ENCODE measurements at regions not wholly inside any gene's neighbourhood (a gene's known extent, or its start where the extent isn't known, plus 50 kb on each side); places are given as distances from the start of the nearest gene placed in this dataset.

DNA sequence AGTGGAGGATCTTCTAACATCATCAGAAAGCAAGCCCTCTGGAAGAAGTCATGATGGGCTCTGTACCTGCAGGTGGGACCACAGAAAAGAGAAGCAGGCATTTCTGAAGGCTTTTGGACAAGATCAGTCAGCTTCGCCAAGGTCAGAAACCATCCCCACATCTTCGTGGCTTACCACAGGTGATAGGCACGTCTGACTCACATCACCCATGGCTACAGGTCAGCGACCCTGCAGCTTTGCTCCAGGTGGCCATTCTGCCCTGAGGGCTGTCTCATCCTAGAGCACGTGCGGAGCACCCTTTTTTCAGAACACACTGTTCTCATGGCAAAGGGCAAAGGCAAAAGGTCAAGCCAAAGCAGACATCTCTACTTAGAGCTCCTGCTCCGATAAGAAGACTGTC, 518.9 kb upstream of the ADARB2 start (continued):
- TF ChIP-seq ZNF462 (CRISPR knock-in tag; IDR thresholded peaks at IDR 0.05) (no peak), ZNF114 (CRISPR knock-in tag; IDR thresholded peaks at IDR 0.05) (no peak), NANOG (IDR thresholded peaks at IDR 0.05; ENCODE audit: borderline replicate concordance) (no peak), EZH2phosphoT487 (IDR thresholded peaks at IDR 0.05; ENCODE audit: unreplicated experiment) (no peak), POLR2AphosphoS5 (IDR thresholded peaks at IDR 0.05; ENCODE audit: low read depth) (no peak)
- TF ChIP-seq, protein P1, sequence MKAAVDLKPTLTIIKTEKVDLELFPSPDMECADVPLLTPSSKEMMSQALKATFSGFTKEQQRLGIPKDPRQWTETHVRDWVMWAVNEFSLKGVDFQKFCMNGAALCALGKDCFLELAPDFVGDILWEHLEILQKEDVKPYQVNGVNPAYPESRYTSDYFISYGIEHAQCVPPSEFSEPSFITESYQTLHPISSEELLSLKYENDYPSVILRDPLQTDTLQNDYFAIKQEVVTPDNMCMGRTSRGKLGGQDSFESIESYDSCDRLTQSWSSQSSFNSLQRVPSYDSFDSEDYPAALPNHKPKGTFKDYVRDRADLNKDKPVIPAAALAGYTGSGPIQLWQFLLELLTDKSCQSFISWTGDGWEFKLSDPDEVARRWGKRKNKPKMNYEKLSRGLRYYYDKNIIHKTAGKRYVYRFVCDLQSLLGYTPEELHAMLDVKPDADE (IDR thresholded peaks at IDR 0.05) = no peak

- no peaks in the 10 kb centered on the region for H3K36me3 Mint-ChIP-seq (ENCODE audit: low read depth)
- H3F3A ChIP-seq (replicated peaks; ENCODE audit: low read depth) = no peaks in the 10 kb centered on the region
- H3K27me3 ChIP-seq (ENCODE audit: insufficient read depth) = no peaks in the 10 kb centered on the region
- no peaks in the 10 kb centered on the region for H3K4me1 ChIP-seq (ENCODE audit: insufficient read depth)
- no peak overlapping the region for H3K4me3 ChIP-seq
- H3K9me3 Mint-ChIP-seq = 0 out of 3 replicates have a peak, but pooled peaks cover 2% of the 10 kb centered on the region
- no peaks in the 10 kb centered on the region for H3K4me1 Mint-ChIP-seq
- ATAC-seq (no peak), DNase-seq (ENCODE audit: low spot score) (no peak)
- no peaks in the 10 kb centered on the region for H3K79me2 ChIP-seq (replicated peaks; ENCODE audit: insufficient read depth)
- H3K4me3 Mint-ChIP-seq = no peak overlapping the region
- H3K27ac Mint-ChIP-seq = no peak overlapping the region
- no peak overlapping the region for H2AFZ ChIP-seq
- H3K9me2 ChIP-seq (ENCODE audit: insufficient read depth) = no peaks in the 10 kb centered on the region
- no peak overlapping the region for H3K27ac ChIP-seq (ENCODE audit: low read depth)
- H3K4me2 ChIP-seq = no peak overlapping the region
- peaks cover 1% of the 10 kb centered on the region for H3K27me3 Mint-ChIP-seq (ENCODE audit: insufficient read depth, low read depth, poor library complexity)
- H4K20me1 ChIP-seq (replicated peaks; ENCODE audit: insufficient read depth) = no peaks in the 10 kb centered on the region
- TF ChIP-seq, protein P1 (IDR thresholded peaks at IDR 0.05) = no peak
- TF ChIP-seq POLR2AphosphoS5 (IDR thresholded peaks at IDR 0.05; ENCODE audit: low read depth) = no peak
- TF ChIP-seq, protein P2, sequence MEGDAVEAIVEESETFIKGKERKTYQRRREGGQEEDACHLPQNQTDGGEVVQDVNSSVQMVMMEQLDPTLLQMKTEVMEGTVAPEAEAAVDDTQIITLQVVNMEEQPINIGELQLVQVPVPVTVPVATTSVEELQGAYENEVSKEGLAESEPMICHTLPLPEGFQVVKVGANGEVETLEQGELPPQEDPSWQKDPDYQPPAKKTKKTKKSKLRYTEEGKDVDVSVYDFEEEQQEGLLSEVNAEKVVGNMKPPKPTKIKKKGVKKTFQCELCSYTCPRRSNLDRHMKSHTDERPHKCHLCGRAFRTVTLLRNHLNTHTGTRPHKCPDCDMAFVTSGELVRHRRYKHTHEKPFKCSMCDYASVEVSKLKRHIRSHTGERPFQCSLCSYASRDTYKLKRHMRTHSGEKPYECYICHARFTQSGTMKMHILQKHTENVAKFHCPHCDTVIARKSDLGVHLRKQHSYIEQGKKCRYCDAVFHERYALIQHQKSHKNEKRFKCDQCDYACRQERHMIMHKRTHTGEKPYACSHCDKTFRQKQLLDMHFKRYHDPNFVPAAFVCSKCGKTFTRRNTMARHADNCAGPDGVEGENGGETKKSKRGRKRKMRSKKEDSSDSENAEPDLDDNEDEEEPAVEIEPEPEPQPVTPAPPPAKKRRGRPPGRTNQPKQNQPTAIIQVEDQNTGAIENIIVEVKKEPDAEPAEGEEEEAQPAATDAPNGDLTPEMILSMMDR (conservative IDR thresholded peaks at IDR 0.05; ENCODE audit: low read depth in 2 of 2) = no peak
- no peak for TF ChIP-seq ZNF331 (CRISPR knock-in tag; IDR thresholded peaks at IDR 0.05; ENCODE audit: low read depth)
- no peak for TF ChIP-seq JUNB (IDR thresholded peaks at IDR 0.05; ENCODE audit: unreplicated experiment)
- TF ChIP-seq EZH2phosphoT487 (IDR thresholded peaks at IDR 0.05; ENCODE audit: unreplicated experiment) = no peak
- TF ChIP-seq, protein P3, sequence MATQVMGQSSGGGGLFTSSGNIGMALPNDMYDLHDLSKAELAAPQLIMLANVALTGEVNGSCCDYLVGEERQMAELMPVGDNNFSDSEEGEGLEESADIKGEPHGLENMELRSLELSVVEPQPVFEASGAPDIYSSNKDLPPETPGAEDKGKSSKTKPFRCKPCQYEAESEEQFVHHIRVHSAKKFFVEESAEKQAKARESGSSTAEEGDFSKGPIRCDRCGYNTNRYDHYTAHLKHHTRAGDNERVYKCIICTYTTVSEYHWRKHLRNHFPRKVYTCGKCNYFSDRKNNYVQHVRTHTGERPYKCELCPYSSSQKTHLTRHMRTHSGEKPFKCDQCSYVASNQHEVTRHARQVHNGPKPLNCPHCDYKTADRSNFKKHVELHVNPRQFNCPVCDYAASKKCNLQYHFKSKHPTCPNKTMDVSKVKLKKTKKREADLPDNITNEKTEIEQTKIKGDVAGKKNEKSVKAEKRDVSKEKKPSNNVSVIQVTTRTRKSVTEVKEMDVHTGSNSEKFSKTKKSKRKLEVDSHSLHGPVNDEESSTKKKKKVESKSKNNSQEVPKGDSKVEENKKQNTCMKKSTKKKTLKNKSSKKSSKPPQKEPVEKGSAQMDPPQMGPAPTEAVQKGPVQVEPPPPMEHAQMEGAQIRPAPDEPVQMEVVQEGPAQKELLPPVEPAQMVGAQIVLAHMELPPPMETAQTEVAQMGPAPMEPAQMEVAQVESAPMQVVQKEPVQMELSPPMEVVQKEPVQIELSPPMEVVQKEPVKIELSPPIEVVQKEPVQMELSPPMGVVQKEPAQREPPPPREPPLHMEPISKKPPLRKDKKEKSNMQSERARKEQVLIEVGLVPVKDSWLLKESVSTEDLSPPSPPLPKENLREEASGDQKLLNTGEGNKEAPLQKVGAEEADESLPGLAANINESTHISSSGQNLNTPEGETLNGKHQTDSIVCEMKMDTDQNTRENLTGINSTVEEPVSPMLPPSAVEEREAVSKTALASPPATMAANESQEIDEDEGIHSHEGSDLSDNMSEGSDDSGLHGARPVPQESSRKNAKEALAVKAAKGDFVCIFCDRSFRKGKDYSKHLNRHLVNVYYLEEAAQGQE (IDR thresholded peaks at IDR 0.05; ENCODE audit: unreplicated experiment) = no peak
- no peak for TF ChIP-seq STAT1 (IDR thresholded peaks at IDR 0.05; ENCODE audit: unreplicated experiment)
- TF ChIP-seq NANOG (IDR thresholded peaks at IDR 0.05; ENCODE audit: borderline replicate concordance) = no peak
- no peaks in the 10 kb centered on the region for H3K36me3 ChIP-seq (ENCODE audit: insufficient read depth)
Observed at GRCh38 chr10:2252096-2252495, 514.8 kb upstream of the ADARB2 start.
